Trophoblast cell (in vitro differentiated cells and primary cell): ENCODE measurements at regions not wholly inside any gene's neighbourhood (a gene's known extent, or its start where the extent isn't known, plus 50 kb on each side); places are given as distances from the start of the nearest gene placed in this dataset.

Source experiments
- DNase-seq, 2 donors: peaks; one replicate each; pipeline ENCODE4 v3.0.0-alpha.2; 2016
- H2AFZ ChIP-seq: 2 replicates; pipeline ENCODE4 v1.6.1; 2013; ENCODE audit warnings: low read length, moderate library complexity, mild to moderate bottlenecking; ENCODE audit not compliant: insufficient read depth, poor library complexity
- H2AK5ac ChIP-seq: 2 replicates; pipeline ENCODE4 v1.6.1; 2013; ENCODE audit warnings: mild to moderate bottlenecking, low read length
- H2BK120ac ChIP-seq: 2 replicates; pipeline ENCODE4 v1.6.1; 2013; ENCODE audit warnings: low read length, mild to moderate bottlenecking, moderate library complexity; ENCODE audit not compliant: insufficient read depth, poor library complexity
- H2BK12ac ChIP-seq: 2 replicates; pipeline ENCODE4 v1.6.1; 2013; ENCODE audit warnings: mild to moderate bottlenecking, low read length, moderate library complexity
- H2BK5ac ChIP-seq: 2 replicates; pipeline ENCODE4 v1.6.1; 2013; ENCODE audit warnings: low read length, low read depth, moderate library complexity, mild to moderate bottlenecking; ENCODE audit not compliant: poor library complexity
- H3K14ac ChIP-seq: 2 replicates; pipeline ENCODE4 v1.6.1; 2013; ENCODE audit warnings: mild to moderate bottlenecking, low read length
- H3K18ac ChIP-seq: 2 replicates; pipeline ENCODE4 v1.6.1; 2013; ENCODE audit warnings: mild to moderate bottlenecking, low read length
- H3K23ac ChIP-seq: 2 replicates; pipeline ENCODE4 v1.6.1; 2013; ENCODE audit warnings: low read length
- H3K27ac ChIP-seq: 2 replicates; pipeline ENCODE4 v1.5.1; 2013; ENCODE audit warnings: low read depth, mild to moderate bottlenecking, inconsistent platforms, low read length, moderate library complexity
- H3K27me3 ChIP-seq: 2 replicates; pipeline ENCODE4 v1.6.1; 2013; ENCODE audit warnings: inconsistent platforms, mild to moderate bottlenecking, low read length, moderate library complexity; ENCODE audit not compliant: insufficient read depth
- H3K36me3 ChIP-seq, 2 experiments: 1 replicate in 1 of 2; 2 replicates in 1 of 2; pipeline ENCODE4 v1.6.1; 2013; ENCODE audit warnings: low read length in 2 of 2, mild to moderate bottlenecking in 2 of 2, moderate library complexity in 1 of 2; ENCODE audit not compliant: insufficient read depth in 2 of 2, control insufficient read depth in 1 of 2
- H3K4ac ChIP-seq: 2 replicates; pipeline ENCODE4 v1.6.1; 2013; ENCODE audit warnings: low read depth, mild to moderate bottlenecking, low read length, moderate library complexity
- H3K4me1 ChIP-seq, 2 experiments: 1 replicate in 1 of 2; 2 replicates in 1 of 2; pipeline ENCODE4 v1.6.1; 2013; ENCODE audit warnings: low read length in 2 of 2, mild to moderate bottlenecking in 2 of 2, moderate library complexity in 1 of 2; ENCODE audit not compliant: insufficient read depth in 2 of 2, control insufficient read depth in 1 of 2
- H3K4me2 ChIP-seq: 2 replicates; pipeline ENCODE4 v1.6.1; 2013; ENCODE audit warnings: inconsistent platforms, mild to moderate bottlenecking, low read length, moderate library complexity
- H3K4me3 ChIP-seq: 2 replicates; pipeline ENCODE4 v1.5.1; 2013; ENCODE audit warnings: mild to moderate bottlenecking, low read depth, low read length, inconsistent platforms
- H3K79me1 ChIP-seq: one replicate; pipeline ENCODE4 v1.6.1; 2013; ENCODE audit warnings: low read length
- H3K79me2 ChIP-seq: 2 replicates; pipeline ENCODE4 v1.6.1; 2013; ENCODE audit warnings: low read length, mild to moderate bottlenecking; ENCODE audit not compliant: control insufficient read depth, insufficient read depth, poor library complexity
- H3K9ac ChIP-seq: 2 replicates; pipeline ENCODE4 v1.6.1; 2013; ENCODE audit warnings: mild to moderate bottlenecking, low read length
- H3K9me3 ChIP-seq: 2 replicates; pipeline ENCODE4 v1.6.1; 2013; ENCODE audit warnings: low read depth, mild to moderate bottlenecking, control low read depth, inconsistent platforms, low read length; ENCODE audit not compliant: insufficient read depth
- H4K12ac ChIP-seq: 2 replicates; pipeline ENCODE4 v1.6.1; 2013; ENCODE audit warnings: low read depth, mild to moderate bottlenecking, low read length, moderate library complexity
- H4K8ac ChIP-seq: 2 replicates; pipeline ENCODE4 v1.6.1; 2013; ENCODE audit warnings: low read depth, mild to moderate bottlenecking, low read length, moderate library complexity
- H4K91ac ChIP-seq: one replicate; pipeline ENCODE4 v1.6.1; 2013; ENCODE audit warnings: low read depth, mild to moderate bottlenecking, low read length, moderate library complexity
- WGBS: extraction: QIAGEN DNeasy Blood & Tissue Kit; methylation state at CpG from one replicate; pipeline ENCODE4 v1.1.7; 2013; ENCODE audit warnings: missing lambda C conversion rate; ENCODE audit not compliant: insufficient read length, insufficient coverage; ENCODE audit errors: extremely low coverage; 5-methylcytosine and 5-hydroxymethylcytosine counted together

- no CpG with 5 or more reads among the region's 5 CpGs for WGBS
- H3K23ac ChIP-seq, result no peak overlapping the region
- H3K9me3 ChIP-seq, result no peaks in the 10 kb centered on the region
- H3K9ac ChIP-seq, result no peak overlapping the region
- no peak overlapping the region for H2BK12ac ChIP-seq
- H2BK120ac ChIP-seq, result no peak overlapping the region
- no peaks in the 10 kb centered on the region for H3K36me3 ChIP-seq
- no peak overlapping the region for H3K4me3 ChIP-seq
- no peak overlapping the region for H3K18ac ChIP-seq
- H4K8ac ChIP-seq, result no peak overlapping the region
- no peaks in the 10 kb centered on the region for H3K4me1 ChIP-seq
- no peak for DNase-seq
- no peak overlapping the region for H3K14ac ChIP-seq
- no peak overlapping the region for H2AFZ ChIP-seq
- no peak overlapping the region for H3K4ac ChIP-seq
- no peak overlapping the region for H3K27ac ChIP-seq
- no peak overlapping the region for H4K12ac ChIP-seq
- no peaks in the 10 kb centered on the region for H3K27me3 ChIP-seq
- H3K4me2 ChIP-seq, result no peak overlapping the region
- no peak overlapping the region for H2BK5ac ChIP-seq
- no peak overlapping the region for H2AK5ac ChIP-seq
- no peak overlapping the region for H4K91ac ChIP-seq
- no peaks in the 10 kb centered on the region for H3K79me2 ChIP-seq
- H3K79me1 ChIP-seq, result no peaks in the 10 kb centered on the region
Measured at GRCh38 chr5:8020861-8021514, 152.0 kb downstream of the MTRR start.

DNA sequence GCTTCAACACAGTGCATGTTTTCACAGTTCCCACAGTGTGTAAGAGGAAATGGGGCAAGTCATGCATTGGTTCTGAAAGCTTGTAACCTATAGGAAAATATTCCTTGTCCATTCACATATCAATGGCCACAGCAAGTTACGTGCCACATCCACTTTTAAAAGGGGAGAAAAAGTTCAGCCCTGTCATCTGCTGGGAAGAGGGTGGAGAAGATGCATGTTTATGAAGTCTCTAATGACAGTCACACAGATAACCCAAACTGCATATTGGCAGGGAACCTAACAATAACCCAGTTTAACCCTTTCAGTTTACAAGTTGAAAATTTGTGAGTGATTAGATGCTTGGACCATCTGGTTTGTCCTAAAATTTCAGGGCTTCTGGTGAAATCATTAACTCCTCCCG is 159.3 kb downstream of the MTRR start:
- Histone ChIP-seq H3K79me1 (no peaks in the 10 kb centered on the region), H3K4me1 (no peaks in the 10 kb centered on the region), H4K8ac (no peak overlapping the region), H2BK120ac (no peak overlapping the region), H3K79me2 (no peaks in the 10 kb centered on the region), H3K27me3 (no peaks in the 10 kb centered on the region), H4K91ac (no peak overlapping the region), H3K9me3 (no peaks in the 10 kb centered on the region), H3K4ac (no peak overlapping the region), H3K27ac (no peak overlapping the region), H3K4me2 (no peak overlapping the region), H3K9ac (no peak overlapping the region), H3K23ac (no peak overlapping the region), H4K12ac (no peak overlapping the region), H2BK12ac (no peak overlapping the region), H3K4me3 (no peak overlapping the region), H3K14ac (no peak overlapping the region), H2AFZ (no peak overlapping the region), H2BK5ac (no peak overlapping the region), H3K18ac (no peak overlapping the region), H3K36me3 (no peaks in the 10 kb centered on the region), H2AK5ac (no peak overlapping the region)
- no CpG with 5 or more reads among the region's 2 CpGs for WGBS
- DNase-seq, result no peak

DNA sequence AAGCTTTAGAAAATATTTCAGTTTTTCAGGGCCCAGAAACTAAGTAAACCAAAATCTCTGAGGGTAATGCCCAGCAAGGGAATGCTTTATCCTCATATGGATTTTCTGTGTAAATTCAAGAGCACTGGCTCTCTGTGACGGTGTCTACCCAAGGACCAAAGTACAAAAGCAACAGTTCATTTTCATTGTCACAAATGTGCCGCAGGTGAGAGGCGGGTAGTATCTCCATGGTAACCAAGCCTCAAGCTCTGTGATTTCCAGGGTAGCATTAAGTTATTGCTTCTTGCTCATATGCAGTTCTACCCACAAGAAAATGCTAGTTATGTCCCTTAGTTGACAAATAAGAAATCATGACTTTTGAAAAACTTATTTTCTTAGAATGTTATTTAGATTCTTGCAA is 164.3 kb downstream of the MTRR start:
- H2AK5ac ChIP-seq, result no peak overlapping the region
- no peaks in the 10 kb centered on the region for H3K4me1 ChIP-seq
- DNase-seq, result no peak
- no peak overlapping the region for H2BK12ac ChIP-seq
- no peaks in the 10 kb centered on the region for H3K79me2 ChIP-seq
- WGBS, result no CpG with 5 or more reads among the region's 3 CpGs
- H3K14ac ChIP-seq, result no peak overlapping the region
- no peak overlapping the region for H4K12ac ChIP-seq
- H3K4me2 ChIP-seq, result no peak overlapping the region
- H3K9me3 ChIP-seq, result no peaks in the 10 kb centered on the region
- no peak overlapping the region for H3K9ac ChIP-seq
- no peak overlapping the region for H3K27ac ChIP-seq
- no peak overlapping the region for H3K4ac ChIP-seq
- no peak overlapping the region for H2AFZ ChIP-seq
- H2BK120ac ChIP-seq, result no peak overlapping the region
- no peak overlapping the region for H4K8ac ChIP-seq
- H3K79me1 ChIP-seq, result no peaks in the 10 kb centered on the region
- no peak overlapping the region for H3K4me3 ChIP-seq
- no peak overlapping the region for H2BK5ac ChIP-seq
- H3K27me3 ChIP-seq, result no peaks in the 10 kb centered on the region
- H3K18ac ChIP-seq, result no peak overlapping the region
- H3K36me3 ChIP-seq, result no peaks in the 10 kb centered on the region
- H4K91ac ChIP-seq, result no peak overlapping the region
- H3K23ac ChIP-seq, result no peak overlapping the region

DNA sequence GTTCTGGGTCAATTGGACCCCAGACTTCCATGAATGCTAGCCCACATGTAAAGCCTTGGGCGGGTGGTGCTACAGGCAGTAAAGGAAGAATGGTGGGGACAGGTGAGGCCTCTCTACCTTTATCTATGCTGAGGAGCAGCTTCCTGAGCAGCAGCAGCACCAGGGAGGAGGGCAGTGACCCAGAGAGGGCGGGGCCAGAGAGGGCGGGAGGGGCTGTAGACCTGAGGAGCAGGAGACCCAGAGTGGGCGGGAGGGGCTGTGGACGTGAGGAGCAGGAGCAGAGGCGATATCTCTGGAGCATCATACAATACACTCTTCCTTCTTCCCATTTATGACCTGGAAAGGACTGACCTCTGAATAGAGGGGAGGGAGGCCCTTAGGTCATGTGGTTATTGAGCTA is 165.9 kb downstream of the MTRR start:
- Histone ChIP-seq H3K4me3 (no peak overlapping the region), H3K14ac (no peak overlapping the region), H2BK5ac (no peak overlapping the region), H4K12ac (no peak overlapping the region), H3K27me3 (no peaks in the 10 kb centered on the region), H3K9ac (no peak overlapping the region), H2BK120ac (no peak overlapping the region), H3K36me3 (no peaks in the 10 kb centered on the region), H2AFZ (no peak overlapping the region), H3K18ac (no peak overlapping the region), H3K79me2 (no peaks in the 10 kb centered on the region), H3K4me2 (no peak overlapping the region), H3K27ac (no peak overlapping the region), H4K91ac (no peak overlapping the region), H3K4ac (no peak overlapping the region), H3K23ac (no peak overlapping the region), H4K8ac (no peak overlapping the region), H2BK12ac (no peak overlapping the region), H2AK5ac (no peak overlapping the region), H3K4me1 (no peaks in the 10 kb centered on the region), H3K79me1 (no peaks in the 10 kb centered on the region), H3K9me3 (no peaks in the 10 kb centered on the region)
- DNase-seq, result no peak
- no CpG with 5 or more reads among the region's 6 CpGs for WGBS
